Coronary artery (tissue), 2 donors: ENCODE measurements at regions not wholly inside any gene's neighbourhood (a gene's known extent, or its start where the extent isn't known, plus 50 kb on each side); places are given as distances from the start of the nearest gene placed in this dataset.

ENCODE experiments used
- DNase-seq: peaks from one replicate; pipeline ENCODE4 v3.0.0-alpha.2; 2017; ENCODE audit warnings: low spot score
- H3K27ac ChIP-seq, 2 donors: fragments of 200-600 bp; sonication (generic); one replicate each; pipeline ENCODE4 v1.5.1; 2016 to 2019
- H3K4me3 ChIP-seq: fragments of 200-600 bp; sonication (generic); 2 replicates; pipeline ENCODE4 v1.5.1; 2016; ENCODE audit warnings: mild to moderate bottlenecking, moderate library complexity
- CTCF ChIP-seq: fragments of 200-600 bp; sonication (generic); IDR thresholded peaks from one replicate; pipeline ENCODE4 v1.5.1; 2019; ENCODE audit warnings: antibody characterized with exemption

GRCh38 chr11:70828593-70829082, 423.7 kb downstream of the SHANK2 start:
- Histone ChIP-seq H3K27ac (no peak overlapping the region), H3K4me3 (no peak overlapping the region)
- DNase-seq = no peak
- TF ChIP-seq CTCF = no peak

- H3K4me3 ChIP-seq = no peak overlapping the region
- TF ChIP-seq CTCF = no peak
- H3K27ac ChIP-seq = no peak overlapping the region
- DNase-seq = no peak
Measured at GRCh38 chr11:70829134-70829885, 423.1 kb downstream of the SHANK2 start.

DNA sequence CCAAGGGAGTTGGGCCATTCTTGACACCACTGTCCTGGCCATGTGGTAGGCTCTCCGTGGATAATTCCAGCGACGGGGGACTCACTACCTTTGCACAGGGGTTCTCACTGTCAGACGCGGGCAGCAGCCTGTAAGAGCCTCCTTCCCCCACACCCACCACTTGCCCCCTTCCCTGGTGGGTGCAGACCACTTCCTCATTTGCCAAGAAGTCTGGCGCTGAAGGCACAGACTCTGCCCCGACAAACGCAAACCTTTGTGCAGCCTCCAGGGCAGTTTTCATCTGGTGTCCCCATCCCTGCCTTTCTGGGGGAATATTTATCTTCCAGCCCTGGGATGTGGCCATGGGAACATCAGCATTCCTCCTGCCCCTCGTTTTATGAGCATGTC, 422.5 kb downstream of the SHANK2 start:
- no peak overlapping the region for H3K4me3 ChIP-seq
- no peak for DNase-seq
- no peak overlapping the region for H3K27ac ChIP-seq
- no peak for TF ChIP-seq CTCF

DNA sequence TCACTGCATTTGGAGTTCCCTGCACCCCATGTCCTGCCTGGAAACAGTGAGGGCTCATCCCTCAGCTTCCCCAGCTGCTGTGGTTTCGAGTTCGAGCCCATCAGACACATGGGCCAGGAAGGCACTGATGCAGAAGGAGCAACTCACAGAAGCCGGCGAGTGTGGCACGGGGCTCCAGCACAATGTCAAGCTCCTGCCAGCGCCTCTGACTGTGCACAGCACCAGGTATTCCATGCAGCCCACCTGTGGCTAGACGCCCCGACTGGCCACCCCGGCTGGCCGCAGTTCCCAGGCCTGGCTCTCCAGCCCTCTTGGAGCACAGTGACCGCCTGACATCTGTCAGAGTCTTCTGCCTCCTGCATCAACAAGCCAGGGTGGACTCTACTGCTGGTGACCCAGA, 419.4 kb downstream of the SHANK2 start:
- Histone ChIP-seq H3K4me3 (no peak overlapping the region), H3K27ac (no peak overlapping the region)
- DNase-seq = no peak
- TF ChIP-seq CTCF = no peak

- no peak for DNase-seq
- no peak overlapping the region for H3K4me3 ChIP-seq
- TF ChIP-seq CTCF = no peak
- H3K27ac ChIP-seq = no peak overlapping the region
Measured at GRCh38 chr11:70833554-70833953, 418.8 kb downstream of the SHANK2 start.

GRCh38 chr11:70834277-70834940, 418.0 kb downstream of the SHANK2 start:
- no peak for TF ChIP-seq CTCF
- Histone ChIP-seq H3K27ac (no peak overlapping the region), H3K4me3 (no peak overlapping the region)
- no peak for DNase-seq
